H1 (cell line): ENCODE measurements at regions not wholly inside any gene's neighbourhood (a gene's known extent, or its start where the extent isn't known, plus 50 kb on each side); places are given as distances from the start of the nearest gene placed in this dataset.

Experiments used
- CTCF ChIA-PET: fragments of 300-600 bp; sonication (Branson Sonifier 250); formaldehyde crosslinking; loops from one replicate; lab custom pipeline; 2021; ENCODE audit not compliant: partially characterized antibody; lab: Charles Lee
- POLR2A ChIA-PET: fragments of 300-600 bp; sonication (Branson Sonifier 250); formaldehyde crosslinking; loops from one replicate; lab custom pipeline; 2021; ENCODE audit warnings: inconsistent platforms; ENCODE audit not compliant: partially characterized antibody; lab: Charles Lee
- DNase-seq, 2 experiments: peaks; one replicate each; pipeline versions ENCODE4 v3.0.0 to v3.0.0-alpha.2; 2010 to 2022; ENCODE audit warnings: low spot score in 2 of 2, low read depth in 1 of 2, mixed read lengths in 1 of 2
- FAIRE-seq: peaks from 2 replicates; lab custom pipeline; 2011; peaks lifted over from hg19 to GRCh38; lab: Jason Lieb, UNC
- H2AFZ ChIP-seq: 2 replicates; pipeline ENCODE4 v1.8.1; 2012; ENCODE audit warnings: low read length, inconsistent platforms
- H2AK5ac ChIP-seq: 2 replicates; pipeline ENCODE4 v1.6.1; 2013; ENCODE audit warnings: low read depth, low read length
- H2BK120ac ChIP-seq: replicated peaks from 2 replicates; pipeline ENCODE3; 2013; ENCODE audit warnings: low read depth, low read length, inconsistent platforms
- H2BK12ac ChIP-seq: 2 replicates; pipeline ENCODE4 v1.6.1; 2013; ENCODE audit warnings: low read depth, low read length
- H2BK15ac ChIP-seq: 2 replicates; pipeline ENCODE4 v1.6.1; 2013; ENCODE audit warnings: low read length
- H2BK20ac ChIP-seq: 2 replicates; pipeline ENCODE4 v1.6.1; 2013; ENCODE audit warnings: low read length
- H2BK5ac ChIP-seq: 2 replicates; pipeline ENCODE4 v1.6.1; 2013; ENCODE audit warnings: low read depth, low read length
- H3K14ac ChIP-seq: 2 replicates; pipeline ENCODE4 v1.6.1; 2013; ENCODE audit warnings: inconsistent platforms; ENCODE audit not compliant: insufficient read length
- H3K18ac ChIP-seq: 2 replicates; pipeline ENCODE4 v1.6.1; 2013; ENCODE audit warnings: low read length; ENCODE audit errors: extremely low read depth
- H3K23ac ChIP-seq: 2 replicates; pipeline ENCODE4 v1.6.1; 2013; ENCODE audit warnings: inconsistent platforms; ENCODE audit not compliant: insufficient read length
- H3K23me2 ChIP-seq: 2 replicates; pipeline ENCODE4 v1.6.1; 2013; ENCODE audit warnings: low read depth, low read length
- H3K27ac ChIP-seq: 2 replicates; pipeline ENCODE4 v1.6.1; 2011; ENCODE audit warnings: low read depth, low read length, inconsistent platforms
- H3K27me3 ChIP-seq, 4 experiments: replicated peaks in 1 of 4; 1 replicate in 1 of 4; 2 replicates in 3 of 4; pipeline versions ENCODE4 v1.6.1 to v1.8.1; 2011 to 2013; ENCODE audit warnings: low read length in 3 of 4, mild to moderate bottlenecking in 3 of 4, inconsistent platforms in 2 of 4, mixed read lengths in 2 of 4, moderate library complexity in 1 of 4; ENCODE audit not compliant: control insufficient read depth in 3 of 4, insufficient read depth in 3 of 4; ENCODE audit errors: extremely low read depth in 1 of 4
- H3K36me3 ChIP-seq, 4 experiments: 2 replicates each; pipeline versions ENCODE4 v1.6.1 to v1.8.1; 2011 to 2013; ENCODE audit warnings: mild to moderate bottlenecking in 4 of 4, low read length in 3 of 4, moderate library complexity in 2 of 4, control low read depth in 1 of 4, inconsistent platforms in 1 of 4; ENCODE audit not compliant: insufficient read depth in 4 of 4, control insufficient read depth in 2 of 4
- H3K4ac ChIP-seq: replicated peaks from 2 replicates; pipeline ENCODE3; 2013; ENCODE audit warnings: low read length, low read depth, mixed read lengths, inconsistent platforms; ENCODE audit not compliant: insufficient read length
- H3K4me1 ChIP-seq, 4 experiments: replicated peaks in 1 of 4; 1 replicate in 1 of 4; 2 replicates in 3 of 4; pipeline versions ENCODE4 v1.6.1 to v1.8.1; 2011 to 2013; ENCODE audit warnings: low read length in 3 of 4, inconsistent platforms in 2 of 4, mixed read lengths in 1 of 4; ENCODE audit not compliant: insufficient read depth in 4 of 4, control insufficient read depth in 3 of 4
- H3K4me2 ChIP-seq, 2 experiments: 2 replicates each; pipeline versions ENCODE4 v1.6.1 to v1.8.1; 2011 to 2013; ENCODE audit warnings: low read depth in 2 of 2, low read length in 2 of 2, control low read depth in 1 of 2, inconsistent platforms in 1 of 2, mild to moderate bottlenecking in 1 of 2; ENCODE audit not compliant: insufficient read depth in 1 of 2
- H3K4me3 ChIP-seq, 4 experiments: fragments of 200-600, 300-600 bp in 1 of 4; sonication (generic), shearing (Covaris generic), sonication (Bioruptor Twin) in 1 of 4; 2 replicates each; pipeline versions ENCODE4 v1.5.1 to v1.8.1; 2011 to 2016; ENCODE audit warnings: low read length in 4 of 4, low read depth in 3 of 4, control low read depth in 2 of 4, inconsistent platforms in 2 of 4, mild to moderate bottlenecking in 2 of 4, mixed read lengths in 1 of 4, moderate library complexity in 1 of 4; ENCODE audit not compliant: insufficient read depth in 2 of 4; ENCODE audit errors: extremely low read depth in 1 of 4
- H3K56ac ChIP-seq: replicated peaks from 2 replicates; pipeline ENCODE3; 2013; ENCODE audit warnings: low read depth, mild to moderate bottlenecking, mixed read lengths, low read length, inconsistent platforms; ENCODE audit not compliant: insufficient read length
- H3K79me1 ChIP-seq: 2 replicates; pipeline ENCODE4 v1.6.1; 2013; ENCODE audit warnings: low read depth, low read length, control low read depth
- H3K79me2 ChIP-seq, 2 experiments: 2 replicates each; pipeline versions ENCODE4 v1.6.1 to v1.8.1; 2012 to 2013; ENCODE audit warnings: low read length in 2 of 2, mild to moderate bottlenecking in 2 of 2, inconsistent platforms in 1 of 2; ENCODE audit not compliant: insufficient read depth in 2 of 2, control insufficient read depth in 1 of 2
- H3K9ac ChIP-seq, 4 experiments: replicated peaks in 1 of 4; 1 replicate in 1 of 4; 2 replicates in 3 of 4; pipeline versions ENCODE4 v1.6.1 to v1.8.1; 2011 to 2013; ENCODE audit warnings: low read depth in 3 of 4, low read length in 3 of 4, control low read depth in 2 of 4, mild to moderate bottlenecking in 2 of 4, moderate library complexity in 2 of 4, inconsistent platforms in 1 of 4; ENCODE audit errors: extremely low read depth in 1 of 4
- H3K9me3 ChIP-seq, 2 experiments: 2 replicates each; pipeline versions ENCODE4 v1.6.1 to v1.8.1; 2012 to 2013; ENCODE audit warnings: mild to moderate bottlenecking in 2 of 2, moderate library complexity in 2 of 2, control low read depth in 1 of 2, inconsistent platforms in 1 of 2, low read depth in 1 of 2, low read length in 1 of 2, mixed read lengths in 1 of 2; ENCODE audit not compliant: insufficient read depth in 2 of 2
- H4K20me1 ChIP-seq, 2 experiments: replicated peaks in 1 of 2; 2 replicates each; pipeline versions ENCODE3 to v1.8.1; 2011 to 2013; ENCODE audit warnings: inconsistent platforms in 2 of 2, low read length in 2 of 2, mild to moderate bottlenecking in 1 of 2; ENCODE audit not compliant: insufficient read depth in 2 of 2, control insufficient read depth in 1 of 2
- H4K5ac ChIP-seq: 2 replicates; pipeline ENCODE4 v1.6.1; 2013; ENCODE audit warnings: low read length, low read depth, mixed read lengths, inconsistent platforms; ENCODE audit not compliant: insufficient read length
- H4K8ac ChIP-seq: 2 replicates; pipeline ENCODE4 v1.8.0; 2013; ENCODE audit warnings: mild to moderate bottlenecking, moderate library complexity, low read length, inconsistent platforms; ENCODE audit not compliant: insufficient read depth; ENCODE audit errors: extremely low read depth
- H4K91ac ChIP-seq: replicated peaks from 2 replicates; pipeline ENCODE3; 2013; ENCODE audit warnings: low read length, mixed read lengths, inconsistent platforms; ENCODE audit not compliant: insufficient read length
- KDM4A ChIP-seq: IDR thresholded peaks from one replicate; pipeline ENCODE4 v1.7.1; 2012; ENCODE audit warnings: low read depth, mild to moderate bottlenecking, moderate library complexity, low read length, inconsistent platforms; ENCODE audit not compliant: severe bottlenecking
- MAFK ChIP-seq: IDR thresholded peaks from 2 replicates; pipeline ENCODE4 v1.6.1; 2012; ENCODE audit warnings: low read depth, mild to moderate bottlenecking, improper control_type of control experiment, low read length
- TAF7 ChIP-seq: optimal IDR thresholded peaks from 2 replicates; pipeline ENCODE3; 2011; ENCODE audit warnings: low read depth, mild to moderate bottlenecking, inconsistent platforms, low read length, moderate library complexity, borderline replicate concordance
- WGBS, 2 experiments: shearing (Covaris generic) in 1 of 2; methylation state at CpG; one replicate each; pipeline versions ENCODE4 v1.1.6 to v1.1.7; 2013 to 2015; ENCODE audit warnings: low lambda C conversion rate in 2 of 2, mixed read lengths in 2 of 2, inconsistent platforms in 1 of 2, low coverage in 1 of 2, missing lambda C conversion rate in 1 of 2; ENCODE audit not compliant: insufficient replicate concordance in 2 of 2, insufficient coverage in 1 of 2, insufficient read length in 1 of 2; ENCODE audit errors: extremely low coverage in 1 of 2, missing lambda C conversion rate in 1 of 2; 5-methylcytosine and 5-hydroxymethylcytosine counted together

DNA sequence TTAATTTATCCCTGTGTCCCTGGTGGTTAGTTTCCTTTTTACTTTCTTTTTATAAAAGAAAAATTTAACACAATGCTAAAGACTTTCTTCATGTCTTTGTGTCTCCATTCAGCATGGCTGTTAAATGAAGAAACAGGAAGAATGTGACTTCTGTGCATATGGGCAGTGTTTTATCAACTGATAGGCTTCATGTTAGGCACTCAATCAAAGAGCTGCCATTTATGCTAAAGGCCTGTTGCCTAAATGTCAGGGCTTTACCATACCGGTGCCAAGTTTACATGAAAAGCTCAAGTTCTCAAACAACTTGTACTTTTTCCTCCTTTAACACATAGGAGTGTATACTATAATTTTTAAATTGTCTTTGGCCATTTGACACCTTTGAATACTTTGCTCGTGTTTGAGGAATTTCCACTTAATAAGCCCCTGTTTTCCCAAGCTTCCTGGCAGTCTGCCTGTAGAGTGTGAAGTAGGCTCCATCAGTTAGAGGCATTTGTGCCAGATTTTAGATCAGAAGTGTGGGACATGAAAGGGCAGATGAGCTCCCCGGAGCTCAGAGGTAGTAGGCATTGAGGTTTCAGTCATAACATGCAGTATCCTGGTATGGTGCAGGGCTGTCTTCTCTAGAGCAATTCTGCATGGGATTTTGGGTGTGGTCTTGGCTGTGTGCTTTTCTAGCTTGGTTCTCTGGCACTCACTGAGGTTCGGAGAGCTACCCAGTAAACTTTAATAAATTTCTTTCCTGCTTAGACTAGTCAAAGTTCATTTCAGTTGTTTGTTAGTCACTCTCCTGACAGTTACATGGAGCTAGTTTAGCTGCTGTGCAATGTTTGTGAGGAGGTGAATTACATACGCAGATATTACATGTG, 119.0 kb downstream of the LEPR start:
- H3K23ac ChIP-seq = no peak overlapping the region
- no peaks in the 10 kb centered on the region for H3K4me1 ChIP-seq
- H3K9me3 ChIP-seq = no peaks in the 10 kb centered on the region
- H3K79me1 ChIP-seq = no peaks in the 10 kb centered on the region
- DNase-seq (no peak), FAIRE-seq (no peak)
- no peak overlapping the region for H4K5ac ChIP-seq
- H2AK5ac ChIP-seq = no peak overlapping the region
- no peaks in the 10 kb centered on the region for H3K27me3 ChIP-seq
- no peaks in the 10 kb centered on the region for H3K36me3 ChIP-seq
- H2AFZ ChIP-seq = no peak overlapping the region
- H3K23me2 ChIP-seq = no peaks in the 10 kb centered on the region
- H3K9ac ChIP-seq = no peak overlapping the region
- H4K20me1 ChIP-seq = no peaks in the 10 kb centered on the region
- H2BK120ac ChIP-seq = no peak overlapping the region
- H2BK12ac ChIP-seq = no peak overlapping the region
- H2BK20ac ChIP-seq = no peak overlapping the region
- ChIA-PET CTCF (interaction anchor here (1.1 to 1.6 kb wide), 2 partner anchors 12 to 69 kb away, joined by 3 to 4 read pairs; no protein-coding TSS in a partner anchor), POLR2A (no interaction called here)
- H3K14ac ChIP-seq = no peak overlapping the region
- H3K27ac ChIP-seq = no peak overlapping the region
- no peak overlapping the region for H3K18ac ChIP-seq
- H4K91ac ChIP-seq = no peak overlapping the region
- H2BK15ac ChIP-seq = no peak overlapping the region
- H3K4me3 ChIP-seq = no peak overlapping the region
- no peak overlapping the region for H4K8ac ChIP-seq
- no peaks in the 10 kb centered on the region for H3K79me2 ChIP-seq
- no peak overlapping the region for H3K56ac ChIP-seq
- no peak overlapping the region for H2BK5ac ChIP-seq
- WGBS, 2 experiments = 93% methylated on average over 5 of the region's 5 CpGs; no CpG with 5 or more reads in 1 of the 2 experiments
- H3K4me2 ChIP-seq = no peak overlapping the region
- no peak overlapping the region for H3K4ac ChIP-seq
- no peak for TF ChIP-seq KDM4A
- TF ChIP-seq TAF7 = no peak
- TF ChIP-seq MAFK = no peak
